ENCODE measurements at regions not wholly inside any gene's neighbourhood (a gene's known extent, or its start where the extent isn't known, plus 50 kb on each side); places are given as distances from the start of the nearest gene placed in this dataset.
A peak's percentile ranks its signal among the peaks of the same experiment; 100 is the strongest.

GRCh38 chrX:15143050-15143824 lies 126.6 kb downstream of the ASB9 start:
- peak; percentile 40 to 73 (median 64) for TF ChIP-seq CTCF (IDR thresholded peaks at IDR 0.05)
- no peak for TF ChIP-seq POLR2A (IDR thresholded peaks at IDR 0.05)

Data from Peyer's patch (tissue), 4 donors.